K562 (cell line): ENCODE measurements at regions not wholly inside any gene's neighbourhood (a gene's known extent, or its start where the extent isn't known, plus 50 kb on each side); places are given as distances from the start of the nearest gene placed in this dataset.
A peak's percentile ranks its signal among the peaks of the same experiment; 100 is the strongest.

ENCODE experiments used
- ADNP ChIP-seq: fragments of 200-800 bp; sonication (Bioruptor generic); IDR thresholded peaks from 2 replicates; pipeline ENCODE4 v1.6.1; 2016; ENCODE audit warnings: missing genetic modification characterization, missing compliant biosample characterization
- AFF1 ChIP-seq, 2 experiments: fragments of 450-650 bp; IDR thresholded peaks; 2 replicates each; pipeline ENCODE4 v1.6.1; 2018; ENCODE audit warnings: mild to moderate bottlenecking in 2 of 2, low read depth in 1 of 2; ENCODE audit not compliant: partially characterized antibody in 2 of 2
- CBFB ChIP-seq: sonication (generic); formaldehyde crosslinking; IDR thresholded peaks from 2 replicates; pipeline ENCODE4 v1.4.0; 2020; ENCODE audit warnings: mild to moderate bottlenecking, missing genetic modification reagents
- DIDO1 ChIP-seq: fragments of 450-650 bp; IDR thresholded peaks from 2 replicates; pipeline ENCODE4 v1.6.1; 2016; ENCODE audit warnings: low read depth, missing biosample characterization, missing genetic modification characterization
- E2F3 ChIP-seq: fragments of 250-450 bp; sonication (Bioruptor Pico); IDR thresholded peaks from 2 replicates; pipeline ENCODE4 v1.4.0; 2020; ENCODE audit warnings: mild to moderate bottlenecking
- FOXM1 ChIP-seq, 2 experiments: fragments of 450-650 bp in 1 of 2; sonication (generic) in 1 of 2; formaldehyde crosslinking in 1 of 2; IDR thresholded peaks; 2 replicates each; pipeline versions ENCODE4 v1.6.1 to v1.9.0; 2017 to 2022; ENCODE audit warnings: low read depth in 2 of 2, mild to moderate bottlenecking in 2 of 2, missing genetic modification reagents in 1 of 2, moderate library complexity in 1 of 2
- HDAC6 ChIP-seq: IDR thresholded peaks from 2 replicates; pipeline ENCODE4 v1.6.1; 2012; ENCODE audit warnings: low read depth, mild to moderate bottlenecking, control low read depth, inconsistent platforms, low read length, moderate library complexity
- KLF16 ChIP-seq: IDR thresholded peaks from 2 replicates; pipeline ENCODE4 v1.6.1; 2016; ENCODE audit warnings: antibody characterized with exemption
- MEIS2 ChIP-seq: fragments of 450-650 bp; IDR thresholded peaks from 2 replicates; pipeline ENCODE4 v1.6.1; 2014; ENCODE audit warnings: mild to moderate bottlenecking; ENCODE audit not compliant: partially characterized antibody
- MTF1 ChIP-seq: fragments of 250-450 bp; sonication (Bioruptor Pico); IDR thresholded peaks from 2 replicates; pipeline ENCODE4 v1.9.0; 2021; ENCODE audit warnings: moderate library complexity, mild to moderate bottlenecking, inconsistent platforms, borderline replicate concordance
- NR2F6 ChIP-seq: fragments of 450-650 bp; formaldehyde crosslinking; IDR thresholded peaks from 2 replicates; pipeline ENCODE4 v1.4.0; 2020; ENCODE audit warnings: mild to moderate bottlenecking
- NR4A1 ChIP-seq, 2 experiments: fragments of 250-450 bp in 1 of 2; fragments of 450-650 bp in 1 of 2; sonication (Bioruptor Pico) in 1 of 2; IDR thresholded peaks; 2 replicates each; pipeline versions ENCODE4 v1.4.0 to v1.6.1; 2016 to 2020; ENCODE audit warnings: mild to moderate bottlenecking in 2 of 2, missing compliant biosample characterization in 1 of 2, missing genetic modification characterization in 1 of 2, moderate library complexity in 1 of 2
- PHB ChIP-seq: fragments of 250-450 bp; sonication (Bioruptor Pico); IDR thresholded peaks from 2 replicates; pipeline ENCODE4 v1.5.0; 2021
- RAD51 ChIP-seq: fragments of 450-650 bp; IDR thresholded peaks from 2 replicates; pipeline ENCODE4 v1.7.1; 2016; ENCODE audit warnings: low read depth, mild to moderate bottlenecking, borderline replicate concordance
- SAFB ChIP-seq: fragments of 200-400 bp; formaldehyde crosslinking; IDR thresholded peaks from 2 replicates; pipeline ENCODE4 v1.6.1; 2017; ENCODE audit warnings: low read depth, low read length, borderline replicate concordance
- TCF7 ChIP-seq: sonication (generic); IDR thresholded peaks from 2 replicates; pipeline ENCODE4 v1.6.1; 2016; ENCODE audit warnings: antibody characterized with exemption, borderline replicate concordance
- ZC3H4 ChIP-seq: sonication (generic); formaldehyde crosslinking; IDR thresholded peaks from 2 replicates; pipeline ENCODE4 v1.9.0; 2021; ENCODE audit warnings: missing genetic modification reagents, borderline replicate concordance
- ZNF239 ChIP-seq: fragments of 250-450 bp; sonication (Bioruptor Pico); IDR thresholded peaks from 2 replicates; pipeline ENCODE4 v1.4.0; 2020; ENCODE audit warnings: mild to moderate bottlenecking
- ZNF263 ChIP-seq: sonication (generic); formaldehyde crosslinking; IDR thresholded peaks from 2 replicates; pipeline ENCODE4 v1.8.0; 2022; ENCODE audit warnings: mild to moderate bottlenecking, missing genetic modification reagents, borderline replicate concordance
- ZNF507 ChIP-seq: conservative IDR thresholded peaks from 2 replicates; pipeline ENCODE4 v1.6.1; 2017; ENCODE audit warnings: missing genetic modification characterization, missing compliant biosample characterization
- ZNF77 ChIP-seq: fragments of 250-450 bp; sonication (Bioruptor Pico); IDR thresholded peaks from 2 replicates; pipeline ENCODE4 v1.5.0; 2020
- ZZZ3 ChIP-seq: fragments of 450-650 bp; IDR thresholded peaks from 2 replicates; pipeline ENCODE4 v1.6.1; 2016; ENCODE audit warnings: antibody characterized with exemption, mild to moderate bottlenecking, moderate library complexity
- TF ChIP-seq, protein P1 (sequence below): fragments of 250-450 bp; sonication (Bioruptor Pico); IDR thresholded peaks from 2 replicates; pipeline ENCODE4 v1.5.0; 2021; ENCODE audit warnings: mild to moderate bottlenecking, moderate library complexity

DNA sequence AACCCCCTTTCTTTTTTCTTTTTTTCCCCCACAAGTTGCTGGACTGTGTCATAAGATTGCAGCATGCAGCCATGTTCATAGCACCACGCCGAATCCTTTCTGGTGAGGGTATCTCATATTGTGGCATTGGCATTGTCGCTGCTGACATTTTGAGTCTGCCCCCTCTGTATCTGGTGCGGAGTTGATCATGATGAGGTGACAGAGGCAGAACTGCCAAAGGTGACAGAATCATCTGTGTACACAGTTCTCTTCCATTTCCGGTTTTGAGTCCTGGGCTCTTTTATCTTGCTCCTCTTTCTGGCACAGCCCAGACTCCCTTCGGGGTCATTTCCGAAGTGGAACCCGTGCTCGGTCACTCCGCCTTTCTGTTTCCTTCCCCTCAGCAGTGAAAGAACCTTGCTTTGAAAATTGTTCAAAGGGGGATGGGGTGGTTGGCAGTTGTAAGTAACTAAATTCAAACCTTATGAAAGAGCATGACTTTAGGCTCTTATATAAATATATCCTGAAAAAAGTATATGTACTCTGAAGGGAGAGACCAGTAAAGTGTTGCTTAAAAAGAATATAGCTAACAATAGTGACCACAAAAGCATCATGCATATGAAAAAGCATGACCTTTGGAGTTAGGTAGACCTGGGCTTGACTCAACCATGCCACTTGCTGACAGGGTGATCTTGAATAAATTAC lies 55.0 kb upstream of the BMP2K start (continued):
- peak; percentile 54 to 79 for TF ChIP-seq AFF1 (IDR thresholded peaks at IDR 0.05; ENCODE audit: low read depth in 1 of 2, partially characterized antibody in 2 of 2)
- TF ChIP-seq ZNF507 (tag), result no peak
- no peak for TF ChIP-seq ZNF263 (CRISPR knock-in tag)
- TF ChIP-seq ZNF77, result no peak
- TF ChIP-seq NR2F6 (CRISPR knock-in tag), result no peak
- no peak for TF ChIP-seq NR4A1 (CRISPR knock-in tag; IDR thresholded peaks at IDR 0.05)
- TF ChIP-seq NR4A1 (tag; IDR thresholded peaks at IDR 0.05), result peak; percentile 84; the same call in 1 of the 2 replicates
- no peak for TF ChIP-seq ZC3H4 (CRISPR knock-in tag)
- TF ChIP-seq TCF7, result no peak
- no peak for TF ChIP-seq E2F3 (CRISPR knock-in tag)
- TF ChIP-seq KLF16, result peak; percentile 86
- TF ChIP-seq FOXM1 (IDR thresholded peaks at IDR 0.05; ENCODE audit: low read depth), result peak; percentile 68; the same call in 1 of the 2 replicates
- TF ChIP-seq FOXM1 (CRISPR knock-in tag; IDR thresholded peaks at IDR 0.05; ENCODE audit: low read depth), result no peak
- TF ChIP-seq CBFB, result no peak
- no peak for TF ChIP-seq ZZZ3
- no peak for TF ChIP-seq RAD51
- no peak for TF ChIP-seq HDAC6
- TF ChIP-seq ADNP (tag), result no peak
- TF ChIP-seq DIDO1 (tag), result no peak
- no peak for TF ChIP-seq ZNF239 (CRISPR knock-in tag)
- TF ChIP-seq, protein P1, sequence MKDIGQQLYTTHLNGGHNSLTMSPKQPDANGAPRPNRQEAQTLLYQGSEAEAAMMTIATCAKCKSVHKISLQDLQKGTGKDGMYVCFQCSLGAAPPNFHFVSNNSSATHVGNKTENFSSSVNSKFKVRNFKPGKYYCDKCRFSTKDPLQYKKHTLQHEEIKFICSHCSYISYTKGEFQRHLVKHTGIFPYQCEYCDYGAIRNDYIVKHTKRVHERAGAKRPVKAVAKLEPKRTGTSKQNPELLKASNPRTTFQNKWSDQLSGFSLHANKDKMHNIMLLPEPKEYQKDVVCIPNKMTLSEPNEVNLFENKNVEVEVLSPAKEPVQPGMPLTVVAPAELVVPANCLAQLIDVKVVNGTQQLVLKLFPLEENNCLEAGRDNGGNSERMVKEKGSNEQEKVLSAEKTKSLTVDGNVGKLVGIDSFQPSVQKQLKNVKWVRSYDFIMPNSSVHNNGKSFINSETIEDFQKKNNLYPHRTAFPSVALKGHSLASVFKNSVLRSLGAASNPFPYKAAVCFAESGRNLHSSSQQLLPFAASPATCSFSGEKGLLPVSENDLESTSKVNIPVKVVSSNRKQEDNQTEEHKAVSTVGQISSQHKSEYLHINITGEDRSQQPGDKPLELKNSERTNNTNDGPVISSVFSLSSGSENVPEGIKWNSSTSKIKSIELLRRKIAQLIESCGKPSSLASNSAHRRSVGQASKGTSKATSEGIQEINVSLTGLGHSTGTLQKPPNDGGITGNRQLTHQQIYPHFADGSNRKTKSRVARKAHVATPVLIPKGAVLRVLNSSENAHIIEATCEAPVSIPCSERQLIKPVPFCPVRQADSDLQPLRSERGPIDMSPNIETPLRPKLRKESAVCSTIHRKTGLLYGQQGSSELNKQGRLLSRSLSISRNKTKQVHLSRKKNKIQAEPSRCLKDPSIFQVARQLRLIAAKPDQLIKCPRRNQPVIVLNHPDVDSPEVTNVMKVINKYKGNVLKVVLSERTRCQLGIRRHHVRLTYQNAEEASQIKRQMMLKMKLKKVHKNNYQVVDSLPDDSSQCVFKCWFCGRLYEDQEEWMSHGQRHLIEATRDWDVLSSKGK (CRISPR knock-in tag), result no peak
- no peak for TF ChIP-seq SAFB
- TF ChIP-seq PHB (CRISPR knock-in tag), result no peak
- no peak for TF ChIP-seq MTF1 (CRISPR knock-in tag)
- peak; percentile 88 for TF ChIP-seq MEIS2
